SKM-1 (cell line): ENCODE measurements at regions not wholly inside any gene's neighbourhood (a gene's known extent, or its start where the extent isn't known, plus 50 kb on each side); places are given as distances from the start of the nearest gene placed in this dataset.
"Not testable (repeated sequence)": the region's sequence is repeated elsewhere in the genome, so short reads cannot be mapped to it uniquely, and the experiment has no call there.

Experiments used
- DNase-seq: peaks from one replicate; lab custom pipeline; 2025; ENCODE audit not compliant: unreplicated experiment; lab: John Stamatoyannopoulos, UW

DNA sequence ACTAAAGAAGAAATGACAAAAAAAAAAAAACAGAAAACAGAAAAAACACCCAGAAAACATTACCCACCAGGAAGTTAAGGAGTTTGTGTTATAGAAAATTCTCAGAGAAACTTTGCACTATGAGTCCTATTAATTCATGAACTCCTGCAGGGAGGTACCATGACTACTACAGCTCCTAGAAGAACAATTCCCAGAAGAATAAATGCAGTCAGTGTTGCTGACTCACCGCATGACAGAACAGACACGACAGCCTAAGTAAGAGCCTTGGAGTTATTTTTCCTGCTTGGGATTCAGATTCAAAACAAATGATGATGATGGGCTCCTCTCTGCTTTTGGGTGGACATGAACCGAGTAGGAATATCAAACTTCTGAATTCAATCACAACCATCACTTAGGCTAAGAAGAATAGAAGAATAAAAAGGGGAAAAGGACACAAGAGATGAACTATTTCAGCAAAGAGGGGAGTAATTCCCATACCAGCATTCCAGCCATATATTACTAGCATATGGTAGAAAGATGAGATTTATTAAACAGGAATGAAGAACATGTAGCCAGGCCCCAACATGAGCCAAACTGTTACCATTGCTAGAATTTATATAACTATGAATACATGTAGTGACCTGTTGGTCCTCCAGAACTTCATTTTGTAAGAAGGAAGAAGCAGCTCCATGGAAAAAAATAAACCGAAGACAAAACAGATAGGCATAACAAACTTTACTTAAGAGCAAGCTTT, 209.6 kb upstream of the PDE4D start:
- DNase-seq = no peak

DNA sequence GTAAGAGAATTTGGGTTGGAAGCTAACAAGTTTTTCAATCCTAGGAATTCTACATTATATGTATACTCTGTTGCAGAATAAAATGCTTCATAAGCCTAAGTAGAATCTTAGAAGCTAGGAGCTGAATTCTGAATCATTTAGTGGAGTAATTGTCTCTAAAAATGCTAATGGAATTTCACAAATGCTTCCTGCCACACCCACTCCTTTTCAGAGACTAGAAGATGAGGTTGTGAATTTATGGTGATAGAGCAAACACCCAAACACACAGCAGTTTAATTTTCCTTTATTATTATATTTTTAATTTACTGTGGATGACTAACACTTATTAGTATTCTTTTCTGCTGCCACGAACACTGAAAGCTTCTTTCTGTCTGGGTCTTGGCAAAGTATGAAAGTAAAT, 208.0 kb upstream of the PDE4D start:
- DNase-seq = no peak

- DNase-seq = no peak
These were observed 199.3 kb upstream of the PDE4D start for GRCh38 chr5:60092671-60093422.

- no peak for DNase-seq
These were observed 193.1 kb upstream of the PDE4D start for GRCh38 chr5:60086583-60086982.

- DNase-seq = no peak
These were observed 190.7 kb upstream of the PDE4D start for GRCh38 chr5:60084226-60084625.

DNA sequence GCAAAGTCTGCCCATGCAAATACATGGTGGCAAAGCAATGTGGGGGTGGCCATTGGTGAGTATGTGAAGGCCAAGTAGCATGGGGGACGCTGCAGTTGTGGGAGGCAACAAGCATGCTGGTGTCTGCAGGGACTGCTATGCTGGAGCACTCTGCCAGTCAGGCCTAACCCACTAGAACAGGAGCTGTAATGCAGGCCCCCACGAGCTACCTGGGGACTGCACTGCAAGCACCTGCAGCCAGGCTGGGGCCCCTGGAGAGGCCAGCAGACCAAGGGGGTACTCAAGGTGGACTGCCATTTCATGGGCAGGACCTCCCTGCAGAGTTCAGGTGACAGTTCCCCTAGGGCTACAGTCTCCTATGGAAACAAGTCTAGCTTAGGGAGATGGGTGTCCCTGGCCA, 183.8 kb upstream of the PDE4D start:
- DNase-seq = no peak

- no peak for DNase-seq
These were observed 183.2 kb upstream of the PDE4D start for GRCh38 chr5:60076746-60077145.

GRCh38 chr5:60066502-60066901, 173.0 kb upstream of the PDE4D start:
- DNase-seq = no peak

DNA sequence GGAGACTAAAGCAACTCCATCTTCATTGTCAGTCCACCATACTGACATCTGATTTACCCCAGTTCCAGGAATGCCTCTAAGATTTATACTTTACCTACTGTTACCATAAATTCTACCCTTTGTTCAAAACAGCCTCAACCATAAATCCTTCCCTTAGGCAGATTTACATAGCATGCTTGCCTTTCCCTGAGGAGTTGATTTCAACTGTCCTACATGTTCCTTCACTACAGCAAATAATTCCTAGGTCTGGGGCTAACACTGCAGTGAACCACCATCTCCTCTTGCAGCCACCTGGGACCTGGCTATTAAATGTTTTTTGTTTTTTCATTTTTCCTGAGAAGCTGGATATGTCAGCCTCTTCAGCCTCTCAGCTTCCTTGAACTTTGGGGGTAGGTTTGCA, 166.9 kb upstream of the PDE4D start:
- DNase-seq = no peak

- DNase-seq = no peak
These were observed 162.7 kb upstream of the PDE4D start for GRCh38 chr5:60056191-60056590.

GRCh38 chr5:60055168-60055567, 161.6 kb upstream of the PDE4D start:
- no peak for DNase-seq

DNA sequence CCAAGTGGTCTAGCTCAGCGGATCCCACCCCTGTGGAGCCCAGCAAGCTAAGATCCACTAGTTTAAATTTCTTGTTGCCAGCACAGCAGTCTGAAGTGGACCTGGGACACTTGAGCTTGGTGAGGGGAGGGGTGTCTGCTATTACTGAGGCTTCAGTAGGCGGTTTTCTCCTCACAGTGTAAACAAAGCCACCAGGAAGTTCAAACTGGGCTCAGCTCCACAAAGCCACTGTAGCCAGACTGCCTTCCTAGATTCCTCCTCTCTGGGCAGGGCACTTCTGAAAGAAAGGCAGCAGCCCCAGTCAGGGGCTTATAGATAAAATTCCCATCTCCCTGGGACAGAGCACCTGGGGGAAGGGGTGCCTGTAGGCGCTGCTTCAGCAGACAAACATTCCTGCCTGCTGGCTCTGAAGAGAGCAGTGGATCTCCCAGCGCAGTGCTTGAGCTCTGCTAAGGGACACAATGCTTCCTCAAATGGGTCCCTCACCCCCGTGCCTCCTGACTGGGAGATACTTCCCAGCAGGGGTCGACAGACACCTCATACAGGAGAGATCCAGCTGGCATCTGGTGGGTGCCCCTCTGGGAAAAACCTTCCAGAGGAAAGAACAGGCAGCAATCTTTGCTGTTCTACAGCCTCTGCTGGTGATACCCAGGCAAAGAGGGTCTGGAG, 148.6 kb upstream of the PDE4D start:
- DNase-seq = not testable (repeated sequence)

- not testable (repeated sequence) for DNase-seq
These were observed 148.0 kb upstream of the PDE4D start for GRCh38 chr5:60041508-60041907.

GRCh38 chr5:60036192-60036938, 142.8 kb upstream of the PDE4D start:
- no peak for DNase-seq

DNA sequence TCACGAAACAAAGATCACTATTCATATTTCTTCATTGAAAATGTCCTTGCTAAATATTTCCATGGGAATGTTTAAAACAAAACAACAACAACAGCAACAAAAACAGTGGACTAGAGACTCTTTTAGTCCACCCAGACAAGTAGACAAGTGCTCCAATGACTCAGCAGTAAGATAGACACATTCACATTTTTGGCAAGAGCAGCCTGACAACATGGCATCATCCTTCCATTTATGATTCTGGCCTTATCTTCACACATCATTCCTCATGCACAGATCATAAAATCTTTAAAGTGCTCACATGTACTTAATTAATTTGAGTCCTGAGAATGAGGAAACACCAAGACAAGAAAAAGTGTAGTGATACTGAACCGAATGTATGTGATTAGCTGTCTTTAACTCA, 132.6 kb upstream of the PDE4D start:
- no peak for DNase-seq

DNA sequence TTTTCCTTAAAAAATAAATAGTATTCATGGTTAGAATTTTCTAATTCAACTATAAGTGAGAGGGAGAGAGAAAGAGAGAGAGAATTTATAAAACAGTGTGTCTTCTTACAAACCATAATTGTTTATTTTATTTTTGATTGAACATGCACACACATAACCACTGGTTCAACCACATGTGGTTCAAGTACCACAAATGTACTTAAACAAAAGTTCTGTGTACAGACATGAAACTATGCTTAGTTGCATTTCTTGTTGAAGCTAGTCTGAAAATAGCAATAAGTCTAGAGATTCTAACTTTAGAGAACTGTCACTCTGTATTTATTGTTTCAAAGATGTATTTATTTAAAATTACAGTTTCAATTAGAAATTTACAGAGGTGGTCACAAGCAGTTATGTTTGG, 130.6 kb upstream of the PDE4D start:
- DNase-seq = no peak

GRCh38 chr5:60023255-60023654, 129.7 kb upstream of the PDE4D start:
- DNase-seq = no peak

GRCh38 chr5:60020457-60020856, 126.9 kb upstream of the PDE4D start:
- DNase-seq = no peak

DNA sequence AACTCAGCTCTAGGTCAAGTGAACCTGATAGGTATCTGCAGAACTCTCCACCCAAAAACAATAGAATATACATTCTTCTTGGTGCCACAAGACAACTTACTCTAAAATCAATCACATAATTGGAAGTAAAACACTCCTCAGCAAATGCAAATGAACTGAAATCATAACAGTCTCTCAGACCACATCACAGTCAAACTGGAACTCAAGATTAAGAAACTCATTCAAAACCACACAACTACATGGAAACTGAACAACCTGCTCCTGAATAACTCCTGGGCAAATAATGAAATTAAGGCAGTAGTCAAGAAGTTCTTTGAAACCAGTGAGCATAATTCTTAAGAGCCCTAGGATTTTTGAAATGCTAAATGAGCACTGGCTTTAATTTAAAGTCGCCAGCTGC, 125.4 kb upstream of the PDE4D start:
- not testable (repeated sequence) for DNase-seq

GRCh38 chr5:60018091-60018490, 124.6 kb upstream of the PDE4D start:
- DNase-seq = no peak

DNA sequence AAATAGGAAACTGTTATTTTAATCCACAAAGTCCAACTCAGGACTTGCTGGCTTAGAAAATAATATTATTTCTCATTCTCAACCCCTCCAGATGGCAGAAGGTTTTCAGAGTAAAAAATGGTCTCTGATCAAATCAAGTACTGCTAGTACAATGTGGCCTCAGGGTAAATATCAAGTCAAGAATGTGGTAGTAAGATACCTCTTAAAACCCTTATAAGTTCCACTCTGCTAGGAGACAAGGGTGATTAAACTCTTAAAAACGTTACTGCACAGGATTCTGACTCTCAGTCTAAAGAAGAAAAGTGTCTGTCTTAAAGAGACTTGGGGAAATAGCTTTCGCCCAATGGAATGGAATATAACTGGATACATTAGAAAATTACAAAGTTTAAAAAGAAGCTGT, 120.8 kb upstream of the PDE4D start:
- DNase-seq = no peak
